ENCODE measurements at regions not wholly inside any gene's neighbourhood (a gene's known extent, or its start where the extent isn't known, plus 50 kb on each side); places are given as distances from the start of the nearest gene placed in this dataset.

GRCh38 chr2:226142463-226142862 is 657.2 kb downstream of the IRS1 start:
- no peaks in the 10 kb centered on the region for H3K79me2 ChIP-seq (ENCODE audit: insufficient read depth, low read length)
- H3K4me1 ChIP-seq (ENCODE audit: insufficient read depth, low read length) = no peaks in the 10 kb centered on the region
- no peak overlapping the region for H4K91ac ChIP-seq (ENCODE audit: insufficient read length, low read depth, low read length)
- H2AFZ ChIP-seq (ENCODE audit: low read length) = no peak overlapping the region
- Mint-ChIP-seq H3K4me3 (no peak overlapping the region), H3K4me1 (no peaks in the 10 kb centered on the region), H3K9me3 (no peaks in the 10 kb centered on the region), H3K36me3 (ENCODE audit: insufficient read depth in 1 of 3, low read depth in 3 of 3) (no peaks in the 10 kb centered on the region), H3K27me3 (ENCODE audit: low read depth) (no peaks in the 10 kb centered on the region), H3K27ac (no peak overlapping the region; a peak in 1 of 7 replicates)
- WGBS (ENCODE audit: extremely low coverage, insufficient read length, low lambda C conversion rate) = no CpG with 5 or more reads among the region's 1 CpG
- no peaks in the 10 kb centered on the region for H3K9me3 ChIP-seq (ENCODE audit: control insufficient read depth, low read depth, low read length)
- no peak overlapping the region for H2BK20ac ChIP-seq (ENCODE audit: low read depth, low read length, poor library complexity, severe bottlenecking)
- no peak overlapping the region for H3K14ac ChIP-seq (ENCODE audit: insufficient read depth, low read length)
- no peak overlapping the region for H2AK5ac ChIP-seq (ENCODE audit: insufficient read length, low read length)
- no peak overlapping the region for H3K9ac ChIP-seq (ENCODE audit: extremely low read depth, insufficient read length, low read length)
- no peak overlapping the region for H2BK12ac ChIP-seq (ENCODE audit: insufficient read length, low read depth, low read length)
- no peaks in the 10 kb centered on the region for H3K27me3 ChIP-seq (ENCODE audit: insufficient read depth, low read length)
- H2BK15ac ChIP-seq (ENCODE audit: low read depth, low read length) = no peak overlapping the region
- no peak overlapping the region for H3K18ac ChIP-seq (ENCODE audit: insufficient read length, low read depth, low read length)
- H3K27ac ChIP-seq (ENCODE audit: insufficient read length, low read depth, low read length) = no peak overlapping the region
- no peak for DNase-seq
- no peak overlapping the region for H3K4me2 ChIP-seq (ENCODE audit: insufficient read depth, insufficient read length, low read length)
- no peaks in the 10 kb centered on the region for H3K79me1 ChIP-seq (ENCODE audit: insufficient read depth, low read depth, low read length, poor library complexity, severe bottlenecking)
- no peak overlapping the region for H2BK5ac ChIP-seq (ENCODE audit: insufficient read length, low read length)
- no peaks in the 10 kb centered on the region for H4K20me1 ChIP-seq (ENCODE audit: control insufficient read depth, insufficient read depth, insufficient read length)
- no peak overlapping the region for H4K8ac ChIP-seq (replicated peaks; ENCODE audit: insufficient read length, low read depth, low read length)
- TF ChIP-seq, protein P1, sequence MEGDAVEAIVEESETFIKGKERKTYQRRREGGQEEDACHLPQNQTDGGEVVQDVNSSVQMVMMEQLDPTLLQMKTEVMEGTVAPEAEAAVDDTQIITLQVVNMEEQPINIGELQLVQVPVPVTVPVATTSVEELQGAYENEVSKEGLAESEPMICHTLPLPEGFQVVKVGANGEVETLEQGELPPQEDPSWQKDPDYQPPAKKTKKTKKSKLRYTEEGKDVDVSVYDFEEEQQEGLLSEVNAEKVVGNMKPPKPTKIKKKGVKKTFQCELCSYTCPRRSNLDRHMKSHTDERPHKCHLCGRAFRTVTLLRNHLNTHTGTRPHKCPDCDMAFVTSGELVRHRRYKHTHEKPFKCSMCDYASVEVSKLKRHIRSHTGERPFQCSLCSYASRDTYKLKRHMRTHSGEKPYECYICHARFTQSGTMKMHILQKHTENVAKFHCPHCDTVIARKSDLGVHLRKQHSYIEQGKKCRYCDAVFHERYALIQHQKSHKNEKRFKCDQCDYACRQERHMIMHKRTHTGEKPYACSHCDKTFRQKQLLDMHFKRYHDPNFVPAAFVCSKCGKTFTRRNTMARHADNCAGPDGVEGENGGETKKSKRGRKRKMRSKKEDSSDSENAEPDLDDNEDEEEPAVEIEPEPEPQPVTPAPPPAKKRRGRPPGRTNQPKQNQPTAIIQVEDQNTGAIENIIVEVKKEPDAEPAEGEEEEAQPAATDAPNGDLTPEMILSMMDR (conservative IDR thresholded peaks at IDR 0.05) = no peak
- H3K4ac ChIP-seq (ENCODE audit: low read depth, low read length) = no peak overlapping the region
- no peaks in the 10 kb centered on the region for H3K23me2 ChIP-seq (ENCODE audit: insufficient read length, low read depth, low read length, poor library complexity, severe bottlenecking)
- H3K23ac ChIP-seq (ENCODE audit: insufficient read length, low read depth, low read length) = no peak overlapping the region
- no peak overlapping the region for H2BK120ac ChIP-seq (ENCODE audit: low read depth, low read length, poor library complexity, severe bottlenecking)
- no peak overlapping the region for H3T11ph ChIP-seq (ENCODE audit: low read length)
- H4K5ac ChIP-seq (ENCODE audit: insufficient read length, low read depth, low read length) = no peak overlapping the region
- H3K56ac ChIP-seq (ENCODE audit: insufficient read length, low read depth, low read length) = no peak overlapping the region

Measured in H9 (cell line).